ENCODE measurements at regions not wholly inside any gene's neighbourhood (a gene's known extent, or its start where the extent isn't known, plus 50 kb on each side); places are given as distances from the start of the nearest gene placed in this dataset.

DNA sequence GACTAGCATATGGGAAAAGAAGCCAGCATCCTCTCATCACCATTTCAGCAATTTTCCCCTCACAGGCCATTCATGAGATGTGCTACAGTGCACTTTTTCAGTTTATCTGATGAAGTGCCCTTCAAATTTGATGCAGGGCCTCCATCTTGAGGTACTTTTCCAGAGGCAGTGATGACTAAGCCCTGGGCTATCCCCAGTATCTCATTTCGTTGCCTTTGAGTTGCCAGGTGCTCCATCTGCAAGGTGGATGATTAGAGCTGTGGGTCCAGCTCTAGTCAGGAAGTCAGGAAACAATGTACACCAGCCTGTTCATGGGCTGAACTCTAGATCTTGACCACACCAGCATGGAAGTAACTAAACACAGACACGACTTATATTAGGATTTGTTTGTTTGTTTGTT lies 425.2 kb downstream of the METTL4 start:
- Histone ChIP-seq H3K27ac (replicated peaks) (no peak overlapping the region), H3K27me3 (ENCODE audit: insufficient read depth, poor library complexity, severe bottlenecking) (no peaks in the 10 kb centered on the region), H3K4me3 (replicated peaks; ENCODE audit: insufficient read depth, low read length) (no peak overlapping the region)
- no peak for DNase-seq (ENCODE audit: low read depth in 1 of 2, low spot score in 1 of 2)
- TF ChIP-seq, protein P1, sequence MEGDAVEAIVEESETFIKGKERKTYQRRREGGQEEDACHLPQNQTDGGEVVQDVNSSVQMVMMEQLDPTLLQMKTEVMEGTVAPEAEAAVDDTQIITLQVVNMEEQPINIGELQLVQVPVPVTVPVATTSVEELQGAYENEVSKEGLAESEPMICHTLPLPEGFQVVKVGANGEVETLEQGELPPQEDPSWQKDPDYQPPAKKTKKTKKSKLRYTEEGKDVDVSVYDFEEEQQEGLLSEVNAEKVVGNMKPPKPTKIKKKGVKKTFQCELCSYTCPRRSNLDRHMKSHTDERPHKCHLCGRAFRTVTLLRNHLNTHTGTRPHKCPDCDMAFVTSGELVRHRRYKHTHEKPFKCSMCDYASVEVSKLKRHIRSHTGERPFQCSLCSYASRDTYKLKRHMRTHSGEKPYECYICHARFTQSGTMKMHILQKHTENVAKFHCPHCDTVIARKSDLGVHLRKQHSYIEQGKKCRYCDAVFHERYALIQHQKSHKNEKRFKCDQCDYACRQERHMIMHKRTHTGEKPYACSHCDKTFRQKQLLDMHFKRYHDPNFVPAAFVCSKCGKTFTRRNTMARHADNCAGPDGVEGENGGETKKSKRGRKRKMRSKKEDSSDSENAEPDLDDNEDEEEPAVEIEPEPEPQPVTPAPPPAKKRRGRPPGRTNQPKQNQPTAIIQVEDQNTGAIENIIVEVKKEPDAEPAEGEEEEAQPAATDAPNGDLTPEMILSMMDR (IDR thresholded peaks at IDR 0.05; ENCODE audit: insufficient read depth, low read length), result no peak
- TF ChIP-seq SPI1 (IDR thresholded peaks at IDR 0.05; ENCODE audit: borderline replicate concordance, low read depth) (no peak), POLR2AphosphoS5 (IDR thresholded peaks at IDR 0.05; ENCODE audit: low read depth) (no peak), GABPA (IDR thresholded peaks at IDR 0.05; ENCODE audit: low read depth) (no peak)
- TF ChIP-seq, protein P2, sequence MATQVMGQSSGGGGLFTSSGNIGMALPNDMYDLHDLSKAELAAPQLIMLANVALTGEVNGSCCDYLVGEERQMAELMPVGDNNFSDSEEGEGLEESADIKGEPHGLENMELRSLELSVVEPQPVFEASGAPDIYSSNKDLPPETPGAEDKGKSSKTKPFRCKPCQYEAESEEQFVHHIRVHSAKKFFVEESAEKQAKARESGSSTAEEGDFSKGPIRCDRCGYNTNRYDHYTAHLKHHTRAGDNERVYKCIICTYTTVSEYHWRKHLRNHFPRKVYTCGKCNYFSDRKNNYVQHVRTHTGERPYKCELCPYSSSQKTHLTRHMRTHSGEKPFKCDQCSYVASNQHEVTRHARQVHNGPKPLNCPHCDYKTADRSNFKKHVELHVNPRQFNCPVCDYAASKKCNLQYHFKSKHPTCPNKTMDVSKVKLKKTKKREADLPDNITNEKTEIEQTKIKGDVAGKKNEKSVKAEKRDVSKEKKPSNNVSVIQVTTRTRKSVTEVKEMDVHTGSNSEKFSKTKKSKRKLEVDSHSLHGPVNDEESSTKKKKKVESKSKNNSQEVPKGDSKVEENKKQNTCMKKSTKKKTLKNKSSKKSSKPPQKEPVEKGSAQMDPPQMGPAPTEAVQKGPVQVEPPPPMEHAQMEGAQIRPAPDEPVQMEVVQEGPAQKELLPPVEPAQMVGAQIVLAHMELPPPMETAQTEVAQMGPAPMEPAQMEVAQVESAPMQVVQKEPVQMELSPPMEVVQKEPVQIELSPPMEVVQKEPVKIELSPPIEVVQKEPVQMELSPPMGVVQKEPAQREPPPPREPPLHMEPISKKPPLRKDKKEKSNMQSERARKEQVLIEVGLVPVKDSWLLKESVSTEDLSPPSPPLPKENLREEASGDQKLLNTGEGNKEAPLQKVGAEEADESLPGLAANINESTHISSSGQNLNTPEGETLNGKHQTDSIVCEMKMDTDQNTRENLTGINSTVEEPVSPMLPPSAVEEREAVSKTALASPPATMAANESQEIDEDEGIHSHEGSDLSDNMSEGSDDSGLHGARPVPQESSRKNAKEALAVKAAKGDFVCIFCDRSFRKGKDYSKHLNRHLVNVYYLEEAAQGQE (IDR thresholded peaks at IDR 0.05; ENCODE audit: insufficient replicate concordance, low read depth), result no peak

DNA sequence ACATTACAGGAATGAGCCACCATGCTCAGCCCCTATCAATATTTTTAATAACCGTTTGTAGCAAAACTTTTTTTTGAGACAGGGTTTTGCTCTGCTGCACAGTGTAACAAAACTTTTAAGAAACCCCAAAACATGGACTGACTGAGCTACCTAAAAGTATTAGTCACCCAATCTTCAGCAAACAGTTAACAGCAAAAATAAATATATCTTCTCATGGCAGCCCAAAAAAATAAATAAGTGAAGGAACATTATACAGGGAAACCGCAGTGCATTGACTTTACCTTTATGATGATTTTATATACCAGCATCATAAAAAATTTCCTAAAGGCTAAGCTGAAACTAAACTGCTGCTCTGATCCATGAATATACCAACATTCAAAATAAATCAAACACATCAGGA lies 424.6 kb downstream of the METTL4 start:
- TF ChIP-seq SPI1 (IDR thresholded peaks at IDR 0.05; ENCODE audit: borderline replicate concordance, low read depth) (no peak), POLR2AphosphoS5 (IDR thresholded peaks at IDR 0.05; ENCODE audit: low read depth) (no peak), GABPA (IDR thresholded peaks at IDR 0.05; ENCODE audit: low read depth) (no peak)
- TF ChIP-seq, protein P1 (IDR thresholded peaks at IDR 0.05; ENCODE audit: insufficient read depth, low read length), result no peak
- TF ChIP-seq, protein P2 (IDR thresholded peaks at IDR 0.05; ENCODE audit: insufficient replicate concordance, low read depth), result no peak
- Histone ChIP-seq H3K27ac (replicated peaks) (no peak overlapping the region), H3K4me3 (replicated peaks; ENCODE audit: insufficient read depth, low read length) (no peak overlapping the region), H3K27me3 (ENCODE audit: insufficient read depth, poor library complexity, severe bottlenecking) (no peaks in the 10 kb centered on the region)
- no peak for DNase-seq (ENCODE audit: low read depth in 1 of 2, low spot score in 1 of 2)

DNA sequence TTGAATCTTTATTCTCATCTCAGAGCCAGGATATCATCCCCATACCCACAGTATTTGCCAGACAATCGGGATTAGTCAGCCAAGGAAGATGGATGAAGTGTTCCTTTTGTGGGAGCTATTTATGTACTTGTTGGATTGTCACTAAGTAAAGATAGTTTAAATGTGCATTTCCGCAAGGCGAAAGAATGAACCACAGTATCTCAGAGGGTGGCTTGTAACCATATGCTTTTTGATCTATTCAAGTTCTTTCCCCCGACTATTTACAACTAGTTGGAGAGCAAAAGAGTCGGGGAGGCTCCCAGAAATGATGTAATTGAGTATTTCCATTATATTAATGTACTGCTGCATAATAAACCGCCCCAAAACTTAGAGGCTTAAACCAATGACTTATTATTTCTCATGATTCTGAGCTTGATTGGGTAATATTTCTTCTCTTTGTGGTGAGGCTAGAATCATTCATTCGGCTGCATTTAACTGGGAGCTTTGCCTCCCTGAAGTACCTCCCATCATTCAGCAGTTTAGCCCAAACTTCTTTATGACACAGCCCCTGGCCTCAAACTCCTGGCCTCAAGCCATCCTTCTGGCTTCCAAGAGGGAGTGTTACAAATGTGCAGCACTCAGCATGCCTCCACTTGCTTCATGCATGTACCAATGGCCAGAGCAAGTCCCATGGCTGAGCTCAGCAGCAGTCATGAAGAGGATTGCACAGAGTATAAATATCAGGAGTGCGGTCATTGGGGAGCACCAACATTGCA lies 423.7 kb downstream of the METTL4 start:
- TF ChIP-seq GABPA (IDR thresholded peaks at IDR 0.05; ENCODE audit: low read depth) (no peak), POLR2AphosphoS5 (IDR thresholded peaks at IDR 0.05; ENCODE audit: low read depth) (no peak), SPI1 (IDR thresholded peaks at IDR 0.05; ENCODE audit: borderline replicate concordance, low read depth) (no peak)
- TF ChIP-seq, protein P2 (IDR thresholded peaks at IDR 0.05; ENCODE audit: insufficient replicate concordance, low read depth), result no peak
- TF ChIP-seq, protein P1 (IDR thresholded peaks at IDR 0.05; ENCODE audit: insufficient read depth, low read length), result no peak
- H3K27ac ChIP-seq (replicated peaks), result no peak overlapping the region

More for the DNA sequence above, 423.7 kb downstream of the METTL4 start:
- DNase-seq (ENCODE audit: low read depth in 1 of 2, low spot score in 1 of 2), result no peak
- H3K4me3 ChIP-seq (replicated peaks; ENCODE audit: insufficient read depth, low read length), result no peak overlapping the region
- H3K27me3 ChIP-seq (ENCODE audit: insufficient read depth, poor library complexity, severe bottlenecking), result no peaks in the 10 kb centered on the region

Measured in HL-60 (cell line).